GM21360 (cell line): ENCODE measurements at regions not wholly inside any gene's neighbourhood (a gene's known extent, or its start where the extent isn't known, plus 50 kb on each side); places are given as distances from the start of the nearest gene placed in this dataset.

Experiments used
- ATAC-seq: cut with Tn5 transposase; IDR thresholded peaks from one replicate; pipeline ENCODE4 v1.9.1; 2021; ENCODE audit warnings: mild to moderate bottlenecking, moderate library complexity; ENCODE audit not compliant: unreplicated experiment

- ATAC-seq: no peak
Measured at GRCh38 chr6:95352064-95352795, 225.1 kb upstream of the MANEA start.

- ATAC-seq: no peak
Measured at GRCh38 chr6:95354551-95354950, 222.8 kb upstream of the MANEA start.

GRCh38 chr6:95357380-95358020, 219.8 kb upstream of the MANEA start:
- ATAC-seq: no peak

DNA sequence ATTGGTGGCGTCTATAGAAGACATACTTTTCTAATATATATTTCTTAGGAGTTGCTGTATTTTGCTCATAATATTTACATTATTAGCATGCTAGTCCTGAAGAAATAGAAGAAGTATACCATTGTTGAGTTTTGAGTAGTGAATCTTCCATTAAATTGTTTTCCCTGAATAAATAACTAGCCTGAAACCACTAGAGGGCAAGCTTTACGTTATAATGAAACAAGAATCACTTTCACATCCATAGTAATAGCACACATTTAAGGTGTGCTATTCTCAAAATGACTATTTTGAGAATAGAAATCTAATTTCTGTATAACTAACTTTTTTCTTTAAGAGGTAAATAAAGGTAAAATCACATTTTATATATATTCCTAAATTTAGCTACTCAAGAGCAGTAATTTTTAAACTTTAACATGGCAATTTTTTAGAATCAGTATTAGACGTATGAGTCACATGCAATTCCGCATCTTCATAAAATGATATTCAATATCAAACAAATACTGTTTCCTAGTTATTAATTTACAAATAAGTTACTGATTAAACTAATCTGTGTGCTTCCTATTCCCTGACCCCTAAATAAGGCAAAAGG, 213.2 kb upstream of the MANEA start:
- ATAC-seq: peak; percentile 89

DNA sequence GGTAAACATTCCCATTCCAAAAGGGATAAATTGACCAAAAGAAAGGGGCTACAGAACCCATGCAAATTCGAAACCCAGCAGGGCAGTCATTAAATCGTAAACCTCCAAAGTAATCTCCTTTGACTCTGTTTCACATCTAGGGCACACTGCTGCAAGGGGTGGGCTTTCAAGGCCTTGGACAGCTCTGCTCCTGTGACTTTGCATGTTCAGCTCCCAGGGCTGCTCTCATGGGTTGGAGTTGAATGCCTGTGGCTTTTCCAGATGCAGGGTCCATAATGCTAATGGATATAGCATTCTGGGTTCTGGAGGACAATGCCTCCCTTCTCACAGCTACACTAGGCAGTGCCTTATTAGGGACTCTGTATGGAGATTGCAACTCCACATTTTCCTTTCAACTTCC, 211.9 kb upstream of the MANEA start:
- ATAC-seq: no peak

DNA sequence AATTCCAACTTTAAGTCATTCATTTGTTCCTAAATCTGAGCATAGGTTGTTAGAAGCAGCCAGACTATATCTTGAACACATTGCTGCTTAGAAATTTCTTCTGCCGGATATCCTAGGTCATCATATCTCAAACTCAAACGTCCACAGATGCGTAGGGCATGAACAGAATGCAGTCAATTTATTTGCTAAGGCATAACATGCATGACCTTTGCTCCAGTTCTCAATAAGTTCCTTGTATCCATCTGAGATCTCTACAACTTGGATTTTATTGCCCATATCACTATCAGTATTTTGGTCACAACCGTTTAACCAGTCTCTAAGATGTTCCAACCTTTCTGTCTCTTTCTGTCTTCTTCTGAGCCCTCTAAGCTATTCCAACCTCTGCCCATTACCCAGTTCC, 210.9 kb upstream of the MANEA start:
- ATAC-seq: no peak

DNA sequence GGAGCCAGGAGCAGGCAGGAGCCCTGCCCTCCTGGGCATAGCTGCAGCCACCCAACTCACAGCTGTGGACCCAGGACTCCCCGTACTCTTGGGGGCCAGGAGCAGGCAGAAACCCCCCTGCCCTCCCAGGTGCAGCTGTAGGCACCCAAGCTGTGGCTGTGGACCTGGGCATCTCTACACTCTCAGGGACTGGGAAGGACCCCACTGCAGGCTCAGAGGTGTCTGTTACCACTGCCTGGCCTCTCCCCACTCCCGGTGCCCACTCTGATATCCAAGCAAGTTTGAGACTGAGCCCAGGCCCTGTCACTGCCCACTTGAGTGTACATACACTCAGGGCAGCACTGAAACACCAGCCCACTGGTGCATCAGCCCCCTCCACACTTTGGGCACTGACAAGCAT, 193.5 kb upstream of the MANEA start:
- ATAC-seq: no peak

DNA sequence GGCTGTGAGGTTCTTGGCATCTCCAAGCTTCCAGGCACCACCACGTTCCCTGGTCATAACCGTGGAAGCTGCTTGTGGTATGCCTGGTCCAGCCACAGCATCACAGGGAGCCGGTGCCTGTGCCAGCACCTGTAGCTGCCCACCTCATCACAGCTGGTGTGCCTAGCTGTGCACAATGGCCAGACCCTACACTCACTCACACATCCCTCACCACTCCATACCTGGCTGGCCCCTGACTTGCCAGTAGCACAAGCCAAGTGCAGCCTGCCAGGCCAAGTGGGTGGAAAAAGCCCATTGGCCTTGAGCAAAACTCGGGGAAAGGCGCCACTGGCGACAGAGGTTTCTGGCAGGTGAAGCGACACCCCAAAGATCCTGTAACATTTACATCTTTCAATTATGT, 192.3 kb upstream of the MANEA start:
- ATAC-seq: no peak

DNA sequence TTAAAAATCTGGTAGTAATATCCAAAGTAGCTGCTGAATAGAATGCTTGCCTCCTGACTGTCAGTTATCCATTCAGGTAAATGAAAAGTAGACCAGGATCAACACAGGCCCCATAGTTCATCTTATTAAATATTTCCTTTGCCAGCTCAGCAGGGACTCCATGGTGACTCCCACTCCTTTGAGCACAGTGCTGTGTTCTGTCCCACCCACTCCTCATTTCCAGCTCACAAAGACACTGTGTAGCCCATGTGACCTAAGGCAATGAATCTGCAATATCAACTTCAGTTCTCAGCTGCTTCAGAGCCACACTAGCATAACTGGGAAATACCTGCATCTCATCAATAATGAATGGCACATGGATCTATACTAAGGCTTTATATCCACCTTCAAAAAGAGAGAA, 189.5 kb upstream of the MANEA start:
- no peak for ATAC-seq

DNA sequence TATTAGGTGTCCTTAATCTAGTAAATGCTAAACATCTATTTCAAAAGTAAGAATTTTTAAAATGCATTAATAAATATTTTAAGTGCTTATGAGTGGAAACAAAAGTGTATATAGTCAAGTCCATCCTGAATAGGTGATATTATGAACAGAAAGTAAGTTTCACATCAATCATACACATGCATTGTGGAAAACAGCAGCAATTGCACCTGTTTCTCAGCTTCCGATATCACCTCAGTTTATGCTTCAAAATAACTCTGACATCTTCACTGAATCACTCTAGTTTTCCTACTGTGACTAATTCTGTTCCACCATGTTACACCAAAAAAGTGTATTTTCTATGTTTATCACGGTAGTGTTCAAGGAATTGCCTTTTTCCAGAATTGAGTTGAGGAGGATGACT, 172.6 kb upstream of the MANEA start:
- no peak for ATAC-seq

GRCh38 chr6:95408111-95408510, 169.2 kb upstream of the MANEA start:
- no peak for ATAC-seq

DNA sequence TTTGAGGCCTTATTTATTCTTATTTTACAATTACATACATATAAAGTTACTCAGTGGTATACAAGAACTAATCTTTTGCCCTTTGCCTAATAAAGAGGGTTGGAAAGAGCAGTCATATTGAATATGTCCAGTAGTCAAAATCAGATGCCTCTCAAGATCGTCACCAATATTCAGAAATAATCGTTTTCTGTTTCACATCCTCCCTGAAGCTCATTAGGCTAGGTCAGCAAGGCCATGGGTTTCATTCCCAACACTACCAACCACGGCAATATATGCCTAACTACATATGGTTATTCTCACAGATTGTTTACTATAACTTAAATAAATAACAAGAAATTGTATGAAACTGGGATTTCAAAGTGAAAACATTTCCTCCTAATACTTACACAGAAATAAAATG, 167.2 kb upstream of the MANEA start:
- no peak for ATAC-seq

GRCh38 chr6:95413789-95414188, 163.5 kb upstream of the MANEA start:
- no peak for ATAC-seq

GRCh38 chr6:95417856-95418255, 159.5 kb upstream of the MANEA start:
- no peak for ATAC-seq

DNA sequence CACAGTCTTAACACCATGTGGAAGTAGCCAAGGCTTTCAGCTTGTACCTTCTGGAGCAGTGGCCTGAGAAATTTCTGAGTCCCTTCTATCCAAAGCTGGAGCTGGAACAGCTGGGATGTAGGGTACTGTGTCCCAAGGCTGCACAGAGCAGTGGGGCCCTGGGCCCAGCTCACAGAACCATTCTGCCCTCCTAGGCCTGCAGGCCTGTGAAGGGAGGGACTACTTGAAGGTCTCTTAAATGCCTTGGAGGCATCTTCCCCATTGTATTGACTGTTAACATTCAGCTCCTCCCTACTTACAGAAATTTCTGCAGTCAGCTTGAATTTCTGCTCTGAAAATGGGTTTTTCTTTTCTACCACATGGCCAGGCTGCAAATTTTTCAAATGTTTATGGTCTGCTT, 156.5 kb upstream of the MANEA start:
- ATAC-seq: no peak

DNA sequence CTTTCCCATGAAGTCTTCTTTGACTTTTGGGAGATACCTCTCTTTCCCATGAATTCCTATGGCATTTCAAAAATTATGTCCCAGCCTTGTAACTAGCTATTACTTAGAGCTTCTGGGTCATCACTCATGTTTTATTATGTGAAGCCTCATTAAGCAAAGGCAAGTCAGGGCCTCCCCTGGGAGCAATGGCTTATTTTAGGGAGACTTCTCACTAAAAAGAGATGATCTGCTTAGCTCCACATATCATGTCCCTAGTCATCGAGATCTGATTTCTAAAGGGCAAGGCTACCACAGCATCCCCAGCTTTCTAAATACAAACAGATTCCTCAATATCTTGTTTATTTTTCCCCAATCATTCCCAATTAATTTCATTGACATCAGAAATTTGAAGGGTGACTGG, 154.0 kb upstream of the MANEA start:
- no peak for ATAC-seq

DNA sequence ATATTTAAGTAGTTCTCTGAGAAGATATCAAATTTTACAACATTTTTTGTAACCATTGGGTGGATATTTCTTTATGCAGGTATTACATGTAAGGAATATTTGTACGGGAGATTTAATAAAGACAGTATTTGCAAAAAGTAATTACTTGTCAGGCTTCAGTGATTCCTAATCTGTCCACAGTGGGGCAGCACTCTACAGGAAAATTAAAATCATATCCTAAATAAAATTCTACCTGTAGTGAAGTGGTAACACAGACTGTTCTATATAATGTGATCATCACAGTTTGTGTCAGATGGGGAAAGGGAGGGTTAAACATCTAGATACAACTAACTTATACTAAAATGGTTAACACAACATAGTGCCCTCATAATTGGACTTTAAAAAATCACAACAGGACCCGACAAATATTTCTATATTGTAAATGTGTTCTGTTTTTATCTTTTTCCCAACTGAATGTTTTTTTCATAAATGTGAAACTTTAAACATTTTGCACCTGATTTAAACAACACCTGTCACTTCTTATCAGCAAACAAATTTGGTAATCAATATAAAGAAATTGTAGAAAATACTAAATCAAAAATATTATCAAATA, 145.6 kb upstream of the MANEA start:
- ATAC-seq: no peak

DNA sequence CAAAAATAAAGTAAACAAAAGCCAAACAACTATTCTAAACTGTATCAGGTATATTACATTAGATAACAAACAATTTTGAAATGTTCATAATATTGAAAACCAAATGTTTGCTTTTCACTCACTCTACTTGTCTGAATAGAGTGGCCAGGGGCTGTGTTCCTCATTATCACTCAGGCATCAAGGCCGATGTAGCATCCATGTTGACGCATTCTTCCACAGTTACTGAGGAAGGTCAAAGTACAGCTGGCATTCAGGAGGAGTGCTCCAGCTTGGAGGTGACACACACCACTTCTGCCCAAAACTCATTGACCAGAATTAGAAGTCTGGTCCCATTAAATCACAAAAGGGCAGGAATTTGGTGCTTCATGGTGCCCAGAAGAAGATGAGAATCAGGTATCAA, 137.6 kb upstream of the MANEA start:
- no peak for ATAC-seq

DNA sequence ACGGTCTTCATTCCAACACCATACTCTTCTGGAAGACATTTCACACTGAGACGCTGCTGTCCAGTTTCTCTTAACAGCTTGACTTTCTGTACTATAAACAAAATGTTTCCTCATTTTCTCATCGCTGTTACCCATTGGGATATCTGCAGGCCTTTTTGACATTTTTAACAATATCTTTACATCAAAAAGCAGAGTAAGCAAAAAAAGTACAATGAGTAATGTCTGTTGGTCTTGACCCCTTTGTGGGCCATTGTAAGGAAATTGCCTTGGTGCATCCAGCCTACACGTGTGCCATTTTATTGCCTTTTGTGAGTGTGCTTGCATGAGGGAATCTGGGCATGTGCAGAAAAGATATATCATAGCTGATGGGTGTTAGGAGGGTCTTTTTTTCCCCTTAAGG, 129.1 kb upstream of the MANEA start:
- ATAC-seq: no peak

DNA sequence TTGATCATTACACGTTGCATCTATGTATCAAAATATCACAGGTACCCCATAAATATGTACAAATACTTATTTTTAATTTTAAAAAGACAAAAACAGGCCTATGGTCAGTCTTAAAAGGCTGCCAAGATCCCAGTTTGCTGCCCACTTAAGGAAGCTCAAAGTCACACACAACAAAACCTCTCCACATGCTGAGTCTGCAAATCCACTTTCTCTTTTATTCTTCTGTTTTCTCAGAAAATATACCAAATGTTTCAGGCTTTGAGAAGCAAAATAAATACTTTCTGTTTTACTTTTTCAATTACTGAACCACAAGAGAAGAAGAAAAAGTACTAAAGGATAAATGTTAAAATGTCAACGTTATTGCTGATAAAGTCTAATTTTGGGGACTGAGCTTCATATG, 107.8 kb upstream of the MANEA start:
- no peak for ATAC-seq

DNA sequence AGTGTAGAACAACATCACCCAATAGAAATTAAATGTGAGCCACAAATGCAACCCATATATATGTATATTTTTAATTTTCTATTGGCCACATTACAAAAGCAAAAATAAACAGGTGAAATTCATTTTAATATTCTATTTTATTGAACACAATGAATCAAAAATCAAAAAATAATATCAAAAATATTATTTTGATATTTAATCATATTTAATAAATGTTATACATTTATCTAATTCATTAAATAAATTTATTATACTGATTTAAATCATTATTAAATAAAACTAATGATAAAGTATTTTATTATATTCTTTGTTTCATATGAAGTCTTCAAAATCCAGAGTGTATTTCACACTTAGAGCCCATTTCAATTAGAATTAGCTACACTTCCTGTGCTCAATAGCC, 98.4 kb upstream of the MANEA start:
- ATAC-seq: no peak

DNA sequence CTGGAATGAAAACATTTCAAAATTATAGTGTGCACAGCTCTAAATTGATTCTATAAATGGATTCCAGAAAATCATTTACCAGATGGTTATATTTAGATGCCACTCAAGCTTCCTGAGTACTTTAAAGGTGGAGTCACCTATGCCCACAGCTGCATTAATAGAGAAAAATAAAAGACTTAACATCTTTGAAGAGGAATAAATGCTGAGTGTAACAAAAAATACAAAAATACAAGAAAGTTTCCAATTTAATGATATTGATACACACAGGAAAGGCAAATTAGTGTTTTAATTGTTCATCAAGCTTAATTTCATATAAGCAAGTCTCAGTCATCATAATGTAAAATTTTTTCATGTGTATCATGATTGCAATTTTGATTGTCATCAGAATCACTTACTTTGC, 89.5 kb upstream of the MANEA start:
- ATAC-seq: no peak
